ENCODE measurements at regions not wholly inside any gene's neighbourhood (a gene's known extent, or its start where the extent isn't known, plus 50 kb on each side); places are given as distances from the start of the nearest gene placed in this dataset.

GRCh38 chr2:134133622-134134312 lies 120.1 kb upstream of the MGAT5 start:
- DNase-seq, result no peak

GRCh38 chr2:134134313-134134706 lies 119.6 kb upstream of the MGAT5 start:
- DNase-seq, result no peak

- no peak for DNase-seq
Observed at GRCh38 chr2:134134827-134135226, 119.0 kb upstream of the MGAT5 start.

- DNase-seq, result no peak
Observed at GRCh38 chr2:134135793-134136192, 118.1 kb upstream of the MGAT5 start.

GRCh38 chr2:134136731-134137130 lies 117.1 kb upstream of the MGAT5 start:
- no peak for DNase-seq

GRCh38 chr2:134137182-134137611 lies 116.7 kb upstream of the MGAT5 start:
- no peak for DNase-seq

- no peak for DNase-seq
Observed at GRCh38 chr2:134138115-134138514, 115.8 kb upstream of the MGAT5 start.

GRCh38 chr2:134139611-134140010 lies 114.3 kb upstream of the MGAT5 start:
- DNase-seq, result no peak

- DNase-seq, result no peak
Observed at GRCh38 chr2:134140251-134140661, 113.6 kb upstream of the MGAT5 start.

- DNase-seq, result no peak
Observed at GRCh38 chr2:134141598-134142340, 112.1 kb upstream of the MGAT5 start.

- no peak for DNase-seq
Observed at GRCh38 chr2:134142341-134142738, 111.5 kb upstream of the MGAT5 start.

- no peak for DNase-seq
Observed at GRCh38 chr2:134142903-134143302, 111.0 kb upstream of the MGAT5 start.

- DNase-seq, result no peak
Observed at GRCh38 chr2:134143568-134143967, 110.3 kb upstream of the MGAT5 start.

- peak; percentile 87 for DNase-seq
Observed at GRCh38 chr2:134144081-134144596, 109.7 kb upstream of the MGAT5 start.

- DNase-seq, result no peak
Observed at GRCh38 chr2:134144651-134145050, 109.2 kb upstream of the MGAT5 start.

GRCh38 chr2:134145519-134145918 lies 108.4 kb upstream of the MGAT5 start:
- DNase-seq, result no peak

- DNase-seq, result no peak
Observed at GRCh38 chr2:134146161-134146560, 107.7 kb upstream of the MGAT5 start.

GRCh38 chr2:134146620-134147019 lies 107.3 kb upstream of the MGAT5 start:
- DNase-seq, result no peak

- no peak for DNase-seq
Observed at GRCh38 chr2:134148172-134148571, 105.7 kb upstream of the MGAT5 start.

GRCh38 chr2:134148843-134149472 lies 104.9 kb upstream of the MGAT5 start:
- DNase-seq, result no peak

GRCh38 chr2:134149904-134150303 lies 104.0 kb upstream of the MGAT5 start:
- no peak for DNase-seq

GRCh38 chr2:134150760-134151159 lies 103.1 kb upstream of the MGAT5 start:
- DNase-seq, result no peak

GRCh38 chr2:134152045-134153010 lies 101.5 kb upstream of the MGAT5 start:
- no peak for DNase-seq
